Heart left ventricle (tissue), 13 donors: ENCODE measurements at regions not wholly inside any gene's neighbourhood (a gene's known extent, or its start where the extent isn't known, plus 50 kb on each side); places are given as distances from the start of the nearest gene placed in this dataset.

Source experiments
- CTCF ChIP-seq, 12 donors: fragments of 200-600 bp; sonication (generic) in 4 of 12; IDR thresholded peaks; one replicate each; pipeline versions ENCODE4 v1.5.0 to v1.8.0; 2018 to 2022; ENCODE audit warnings: antibody characterized with exemption in 12 of 12, mild to moderate bottlenecking in 5 of 12
- POLR2A ChIP-seq, 2 donors: fragments of 450-650 bp; IDR thresholded peaks; one replicate each; pipeline ENCODE4 v1.6.1; 2017; ENCODE audit warnings: antibody characterized with exemption in 2 of 2, mild to moderate bottlenecking in 2 of 2, moderate library complexity in 2 of 2
- donor health status: ischemic (EF 13 %, LVEDD 7.1; RV severe dilation, severe dysfunction).
- donor health status: DM: no; HTN: yes; CAD: no.
- donor health status: DM: no; HTN: no; CAD: no.
- donor health status: ischemic (EF 25% LVEDD 6.9; RV normal size, moderate dysfunction).
- donor health status: ischemic (EF 25% LVEDD 5.7; RV mildly dilated, moderate dysfunction).
- donor health status: ischemic (EF 35%, LVEDD 5.7; RV mildly dilated, moderate dysfunction).
- donor health status: nonischemic (EF 11% LVEDD 7.7; RV severe dilation, severe dysfunction).
- donor health status: DM: yes; HTN: yes; CAD: no.
- donor health status: PGD.
- donor health status: ischemic (EF 29% LVEDD 5.4; RV normal size, mild dysfunction).
- donor health status: nonischemic (EF 23%, LVEDD 6.1; RV moderate dilation, normal function).

- no peak for TF ChIP-seq CTCF (IDR thresholded peaks at IDR 0.05)
- TF ChIP-seq POLR2A (IDR thresholded peaks at IDR 0.05), result no peak
Measured at GRCh38 chr14:53360829-53361228, 207.7 kb upstream of the DDHD1 start.
